HCT116 (cell line): ENCODE measurements at regions not wholly inside any gene's neighbourhood (a gene's known extent, or its start where the extent isn't known, plus 50 kb on each side); places are given as distances from the start of the nearest gene placed in this dataset.

ENCODE experiments used
- ATAC-seq: fragments of 200-7000 bp; cut with Tn5 transposase; 2 replicates; pipeline ENCODE4 v1.9.1; 2020; ENCODE audit warnings: mild to moderate bottlenecking, moderate library complexity
- BruUV-seq: library from RNA; stranded (reverse); fragments of 400-500 nt; replicated peaks from 2 replicates; lab custom pipeline; 2021; lab: Mats Ljungman, UMichigan
- CTCF ChIA-PET: fragments of 300-600 bp; sonication (Branson Sonifier 250); formaldehyde crosslinking; loops from one replicate; lab custom pipeline; 2021; ENCODE audit warnings: antibody characterized with exemption; lab: Charles Lee
- POLR2A ChIA-PET: fragments of 300-600, 350-600 bp; sonication (Branson Sonifier 250); formaldehyde crosslinking; loops from one replicate; lab custom pipeline; 2021; ENCODE audit warnings: antibody characterized with exemption; lab: Charles Lee
- RAD21 ChIA-PET, 2 experiments: fragments of 300-600 bp; sonication (Branson Sonifier 250); formaldehyde crosslinking; loops; one replicate each; lab custom pipeline; 2023; ENCODE audit warnings: low total read pairs in 2 of 2; ENCODE audit not compliant: uncharacterized antibody in 2 of 2, unreplicated experiment in 2 of 2, low non-redundant PET in 1 of 2; lab: Charles Lee
- DNase-seq: peaks from one replicate; pipeline ENCODE4 v3.0.0-alpha.2; 2010; ENCODE audit warnings: low read depth, low spot score
- H2AFZ ChIP-seq: fragments of 200-600 bp; shearing (Covaris generic), sonication (generic); 2 replicates; pipeline ENCODE4 v1.6.1; 2017; ENCODE audit warnings: low read depth, mixed run types, mixed read lengths, antibody characterized with exemption, low read length; ENCODE audit not compliant: poor library complexity, severe bottlenecking
- H3K27ac ChIP-seq: 2 replicates; pipeline ENCODE4 v1.5.1; 2012; ENCODE audit warnings: low read depth, low read length
- H3K27me3 ChIP-seq: fragments of 200-600 bp; sonication (generic); 2 replicates; pipeline ENCODE4 v1.6.1; 2016; ENCODE audit warnings: mixed run types, low read length, mixed read lengths; ENCODE audit not compliant: insufficient read depth
- H3K36me3 ChIP-seq, 2 experiments: fragments of 200-500 bp in 1 of 2; fragments of 200-600 bp in 1 of 2; sonication (Bioruptor generic) in 1 of 2; sonication (generic) in 1 of 2; 2 replicates each; pipeline versions ENCODE4 v1.5.1 to v1.6.1; 2014 to 2016; ENCODE audit warnings: low read length in 2 of 2, inconsistent platforms in 1 of 2, mixed read lengths in 1 of 2, mixed run types in 1 of 2; ENCODE audit not compliant: insufficient read depth in 2 of 2, control insufficient read depth in 1 of 2
- H3K4me1 ChIP-seq, 2 experiments: fragments of 200-600 bp in 1 of 2; sonication (generic) in 1 of 2; 2 replicates each; pipeline versions ENCODE4 v1.5.1 to v1.6.1; 2012 to 2017; ENCODE audit warnings: low read length in 2 of 2, inconsistent platforms in 1 of 2, mild to moderate bottlenecking in 1 of 2, mixed read lengths in 1 of 2, mixed run types in 1 of 2, moderate library complexity in 1 of 2; ENCODE audit not compliant: insufficient read depth in 2 of 2, control insufficient read depth in 1 of 2
- H3K4me2 ChIP-seq: fragments of 200-600 bp; sonication (generic); 2 replicates; pipeline ENCODE4 v1.6.1; 2017; ENCODE audit warnings: mixed run types, low read length, mixed read lengths
- H3K4me3 ChIP-seq, 2 experiments: fragments of 200-600 bp in 1 of 2; sonication (generic) in 1 of 2; replicated peaks in 1 of 2; 2 replicates each; pipeline ENCODE4 v1.5.1; 2011 to 2016; ENCODE audit warnings: low read length in 2 of 2, control low read depth in 1 of 2, low read depth in 1 of 2, mild to moderate bottlenecking in 1 of 2, mixed read lengths in 1 of 2, mixed run types in 1 of 2
- H3K79me2 ChIP-seq: fragments of 200-600 bp; sonication (generic); 2 replicates; pipeline ENCODE4 v1.6.1; 2017; ENCODE audit warnings: mild to moderate bottlenecking, mixed run types, low read length, moderate library complexity, mixed read lengths; ENCODE audit not compliant: insufficient read depth
- H3K9ac ChIP-seq: fragments of 200-600 bp; sonication (generic); 2 replicates; pipeline ENCODE4 v1.6.1; 2016; ENCODE audit warnings: low read length, mixed read lengths
- H3K9me2 ChIP-seq: fragments of 200-600 bp; sonication (generic), shearing (Covaris generic); 2 replicates; pipeline ENCODE4 v1.6.1; 2017; ENCODE audit warnings: mixed run types, mild to moderate bottlenecking, moderate library complexity; ENCODE audit not compliant: insufficient read depth
- H3K9me3 ChIP-seq, 2 experiments: fragments of 200-500 bp in 1 of 2; fragments of 200-600 bp in 1 of 2; sonication (Bioruptor generic) in 1 of 2; sonication (generic) in 1 of 2; 2 replicates each; pipeline ENCODE4 v1.6.1; 2014 to 2017; ENCODE audit warnings: low read length in 2 of 2, mixed read lengths in 2 of 2, inconsistent platforms in 1 of 2, low read depth in 1 of 2, mild to moderate bottlenecking in 1 of 2, mixed run types in 1 of 2, moderate library complexity in 1 of 2; ENCODE audit not compliant: control insufficient read depth in 1 of 2, insufficient read depth in 1 of 2
- H4K20me1 ChIP-seq: fragments of 200-600 bp; sonication (generic), shearing (Covaris generic); 2 replicates; pipeline ENCODE4 v1.6.1; 2017; ENCODE audit warnings: mixed run types, mild to moderate bottlenecking, moderate library complexity; ENCODE audit not compliant: insufficient read depth
- CEBPB ChIP-seq: IDR thresholded peaks from 2 replicates; pipeline ENCODE4 v1.6.1; 2012; ENCODE audit warnings: low read depth
- ELF1 ChIP-seq: IDR thresholded peaks from 2 replicates; pipeline ENCODE4 v1.6.1; 2012; ENCODE audit warnings: low read depth, borderline replicate concordance
- REST ChIP-seq: IDR thresholded peaks from 2 replicates; pipeline ENCODE4 v1.6.1; 2012; ENCODE audit warnings: low read depth
- SIN3A ChIP-seq: IDR thresholded peaks from 2 replicates; pipeline ENCODE4 v1.6.1; 2012; ENCODE audit warnings: low read depth
- SP1 ChIP-seq: IDR thresholded peaks from 2 replicates; pipeline ENCODE4 v1.6.1; 2012; ENCODE audit warnings: low read depth
- SRF ChIP-seq: IDR thresholded peaks from 2 replicates; pipeline ENCODE4 v1.6.1; 2012; ENCODE audit warnings: low read depth
- TCF7L2 ChIP-seq: IDR thresholded peaks from 2 replicates; pipeline ENCODE4 v1.7.0; 2011; ENCODE audit warnings: borderline replicate concordance, inconsistent platforms; ENCODE audit not compliant: insufficient read depth, insufficient read length; ENCODE audit errors: extremely low read depth
- intact Hi-C: fragments of 100-400 bp; cut with micrococcal nuclease; formaldehyde crosslinking; loops from 2 replicates; pipeline ENCODE4 v1.10.0; 2022

- Histone ChIP-seq H3K9me2 (no peaks in the 10 kb centered on the region), H3K79me2 (no peaks in the 10 kb centered on the region), H3K4me3 (no peak overlapping the region), H3K4me1 (no peaks in the 10 kb centered on the region), H3K9ac (no peak overlapping the region), H2AFZ (no peak overlapping the region), H3K9me3 (peaks cover 45 to 52% of the 10 kb centered on the region in 2 experiments; a peak in 2 of 4 replicates), H3K4me2 (no peak overlapping the region), H3K27me3 (no peaks in the 10 kb centered on the region), H4K20me1 (no peaks in the 10 kb centered on the region), H3K27ac (no peak overlapping the region), H3K36me3 (no peaks in the 10 kb centered on the region)
- ChIA-PET RAD21 (no interaction called here), CTCF (no interaction called here), POLR2A (no interaction called here)
- intact Hi-C loops = no loop called here
- ATAC-seq = no peak
- no TSS peak for BruUV-seq
- no peak for DNase-seq
- TF ChIP-seq CEBPB = no peak
- no peak for TF ChIP-seq SRF
- TF ChIP-seq REST = no peak
- no peak for TF ChIP-seq SIN3A
- TF ChIP-seq ELF1 = no peak
- TF ChIP-seq SP1 = no peak
- TF ChIP-seq TCF7L2 = no peak
These were observed 233.0 kb upstream of the MAF start for GRCh38 chr16:79833559-79833958.
